Transverse colon (tissue), 4 donors: ENCODE measurements at regions not wholly inside any gene's neighbourhood (a gene's known extent, or its start where the extent isn't known, plus 50 kb on each side); places are given as distances from the start of the nearest gene placed in this dataset.

ENCODE experiments used
- DNase-seq: peaks from one replicate; pipeline ENCODE4 v3.0.0-alpha.2; 2019
- H3K27ac ChIP-seq, 4 donors: fragments of 200-600 bp; sonication (generic); 2 replicates each; pipeline ENCODE4 v1.5.1; 2016 to 2018; ENCODE audit warnings: inconsistent platforms in 4 of 4
- H3K27me3 ChIP-seq: fragments of 200-600 bp; sonication (generic); 2 replicates; pipeline ENCODE4 v1.5.1; 2017; ENCODE audit warnings: inconsistent platforms
- H3K36me3 ChIP-seq, 4 donors: fragments of 200-600 bp; sonication (generic); 2 replicates each; pipeline ENCODE4 v1.5.1; 2017 to 2019; ENCODE audit warnings: inconsistent platforms in 4 of 4
- H3K4me1 ChIP-seq, 4 donors: fragments of 200-600 bp; sonication (generic); 2 replicates each; pipeline ENCODE4 v1.5.1; 2017 to 2020; ENCODE audit warnings: inconsistent platforms in 4 of 4
- H3K4me3 ChIP-seq, 4 donors: fragments of 200-600 bp; sonication (generic); 1 replicate in 1 of 4; 2 replicates in 3 of 4; pipeline versions ENCODE4 v1.5.1 to v1.6.1; 2017 to 2019; ENCODE audit warnings: inconsistent platforms in 4 of 4
- H3K9me3 ChIP-seq, 2 donors: fragments of 200-600 bp; sonication (generic); 2 replicates each; pipeline ENCODE4 v1.5.1; 2017 to 2019; ENCODE audit warnings: inconsistent platforms in 2 of 2
- CTCF ChIP-seq, 5 experiments: fragments of 200-600 bp in 3 of 5; fragments of 450-650 bp in 2 of 5; sonication (generic) in 3 of 5; IDR thresholded peaks; 1 replicate in 2 of 5; 2 replicates in 3 of 5; pipeline ENCODE4 v1.5.1; 2016 to 2017; ENCODE audit warnings: antibody characterized with exemption in 5 of 5, inconsistent platforms in 3 of 5, mild to moderate bottlenecking in 2 of 5, moderate library complexity in 1 of 5
- EP300 ChIP-seq: sonication (generic); formaldehyde crosslinking; IDR thresholded peaks from one replicate; pipeline ENCODE4 v1.6.1; 2017; ENCODE audit warnings: antibody characterized with exemption, low read depth
- POLR2A ChIP-seq: fragments of 450-650 bp; IDR thresholded peaks from one replicate; pipeline ENCODE4 v1.6.1; 2016; ENCODE audit warnings: antibody characterized with exemption, mild to moderate bottlenecking, moderate library complexity
- POLR2AphosphoS5 ChIP-seq, 3 donors: sonication (generic); formaldehyde crosslinking; IDR thresholded peaks; one replicate each; pipeline ENCODE4 v1.6.1; 2016; ENCODE audit warnings: antibody characterized with exemption in 3 of 3
- WGBS, 2 donors: methylation state at CpG; one replicate each; pipeline ENCODE4 v1.1.5; 2018; ENCODE audit warnings: low coverage in 1 of 2; 5-methylcytosine and 5-hydroxymethylcytosine counted together
- in situ Hi-C, 4 donors: fragments of 200-750 bp; cut with MboI; loops; one replicate each; pipeline versions ENCODE4 v1.15.0 to v1.15.1; 2017; ENCODE audit warnings: low sequenced_read_pairs in 3 of 4, low pct_ligation_motif_present in 1 of 4, low pct_unique_long_range_greater_than_20kb in 1 of 4
- intact Hi-C: fragments of 100-400 bp; cut with DNase I; formaldehyde crosslinking; loops from one replicate; pipeline ENCODE4 v1.15.1; 2023; ENCODE audit warnings: low total_unique reads

- DNase-seq: no peak
- H3K36me3 ChIP-seq: no peaks in the 10 kb centered on the region
- no peak overlapping the region for H3K4me3 ChIP-seq
- in situ Hi-C loops: loop anchor here in 3 of 4 donors (25.0 kb wide), 1 partner anchor 383 kb away; no protein-coding TSS in a partner anchor
- H3K9me3 ChIP-seq: no peaks in the 10 kb centered on the region
- H3K27me3 ChIP-seq: peaks cover 100% of the 10 kb centered on the region
- peaks cover 25 to 70% (median 48%) of the 10 kb centered on the region in 4 donors for H3K4me1 ChIP-seq
- TF ChIP-seq POLR2A: no peak
- no peak for TF ChIP-seq POLR2AphosphoS5 (IDR thresholded peaks at IDR 0.05)
- TF ChIP-seq EP300: no peak
- no peak for TF ChIP-seq CTCF (IDR thresholded peaks at IDR 0.05)
- intact Hi-C loops: no loop called here
- WGBS, 2 donors: 2 to 8% methylated on average over 7 to 10 of the region's 10 CpGs
- no peak overlapping the region for H3K27ac ChIP-seq
Observed at GRCh38 chr7:155378959-155379871, 78.7 kb upstream of the EN2 start.

GRCh38 chr7:155380221-155380861 lies 77.6 kb upstream of the EN2 start:
- Histone ChIP-seq H3K36me3 (no peaks in the 10 kb centered on the region), H3K9me3 (no peaks in the 10 kb centered on the region), H3K4me1 (peaks cover 14 to 59% (median 36%) of the 10 kb centered on the region in 4 donors), H3K27me3 (peaks cover 100% of the 10 kb centered on the region), H3K4me3 (no peak overlapping the region), H3K27ac (no peak overlapping the region)
- peak; percentile 69 to 82 (median 76) for TF ChIP-seq CTCF (IDR thresholded peaks at IDR 0.05)
- no peak for TF ChIP-seq POLR2A
- in situ Hi-C loops (loop anchor here in 3 of 4 donors (25.0 kb wide), 1 partner anchor 382 kb away; no protein-coding TSS in a partner anchor), intact Hi-C loops (no loop called here)
- DNase-seq: peak; percentile 74
- WGBS, 2 donors: 0 to 2% methylated on average over 1 to 18 of the region's 18 CpGs

GRCh38 chr7:155380976-155381851 lies 76.7 kb upstream of the EN2 start:
- in situ Hi-C loops: loop anchor here in 3 of 4 donors (25.0 kb wide), 1 partner anchor 381 kb away; no protein-coding TSS in a partner anchor
- Histone ChIP-seq H3K27ac (no peak overlapping the region), H3K4me1 (peaks cover 13 to 54% (median 35%) of the 10 kb centered on the region in 4 donors), H3K36me3 (no peaks in the 10 kb centered on the region), H3K4me3 (peak overlapping the region in 2 of 4 donors; percentile 14 to 28), H3K9me3 (no peaks in the 10 kb centered on the region), H3K27me3 (peaks cover 99% of the 10 kb centered on the region)
- WGBS, 2 donors: 0 to 5% methylated on average over 3 to 25 of the region's 42 CpGs
- intact Hi-C loops: no loop called here
- no peak for DNase-seq
- TF ChIP-seq EP300 (no peak), POLR2AphosphoS5 (IDR thresholded peaks at IDR 0.05) (no peak), CTCF (IDR thresholded peaks at IDR 0.05) (no peak), POLR2A (no peak)
